ENCODE measurements at regions not wholly inside any gene's neighbourhood (a gene's known extent, or its start where the extent isn't known, plus 50 kb on each side); places are given as distances from the start of the nearest gene placed in this dataset.
A peak's percentile ranks its signal among the peaks of the same experiment; 100 is the strongest.
"Not testable (repeated sequence)": the region's sequence is repeated elsewhere in the genome, so short reads cannot be mapped to it uniquely, and the experiment has no call there.

- no peaks in the 10 kb centered on the region for H3K9me3 Mint-ChIP-seq
- ATAC-seq = no peak
Observed at GRCh38 chr14:55794655-55795595, 214.9 kb downstream of the KTN1 start.

GRCh38 chr14:55796513-55796912, 216.5 kb downstream of the KTN1 start:
- H3K9me3 Mint-ChIP-seq; H3K27ac Mint-ChIP-seq; DNase-seq (ENCODE audit: low spot score in 2 of 2); H3K36me3 Mint-ChIP-seq; ATAC-seq: not testable (repeated sequence)

More at GRCh38 chr14:55794655-55795595, 214.9 kb downstream of the KTN1 start:
- H3K36me3 Mint-ChIP-seq = no peaks in the 10 kb centered on the region
- no peak for DNase-seq (ENCODE audit: low spot score in 2 of 2)
- no peak overlapping the region for H3K27ac Mint-ChIP-seq

- DNase-seq (ENCODE audit: low spot score in 2 of 2) = no peak
- ATAC-seq = no peak
- H3K27ac Mint-ChIP-seq = no peak overlapping the region
- peaks cover 0 to 2% of the 10 kb centered on the region in 2 donors for H3K9me3 Mint-ChIP-seq
- peaks cover 0 to 14% of the 10 kb centered on the region in 2 donors for H3K36me3 Mint-ChIP-seq
Observed at GRCh38 chr14:55798406-55798805, 218.4 kb downstream of the KTN1 start.

- Mint-ChIP-seq H3K27ac (no peak overlapping the region), H3K9me3 (peaks cover 3% of the 10 kb centered on the region in 2 donors), H3K36me3 (peaks cover 0 to 20% of the 10 kb centered on the region in 2 donors)
- no peak for ATAC-seq
- DNase-seq (ENCODE audit: low spot score in 2 of 2) = no peak
Observed at GRCh38 chr14:55799508-55800095, 219.6 kb downstream of the KTN1 start.

- Mint-ChIP-seq H3K9me3 (peaks cover 3 to 5% of the 10 kb centered on the region in 2 donors), H3K27ac (no peak overlapping the region), H3K36me3 (peaks cover 0 to 20% of the 10 kb centered on the region in 2 donors)
- ATAC-seq = no peak
- no peak for DNase-seq (ENCODE audit: low spot score in 2 of 2)
Observed at GRCh38 chr14:55800156-55800785, 220.3 kb downstream of the KTN1 start.

- ATAC-seq = no peak
- H3K27ac Mint-ChIP-seq = no peak overlapping the region
- no peak for DNase-seq (ENCODE audit: low spot score in 2 of 2)
- H3K36me3 Mint-ChIP-seq = peaks cover 0 to 20% of the 10 kb centered on the region in 2 donors
- peaks cover 3 to 5% of the 10 kb centered on the region in 2 donors for H3K9me3 Mint-ChIP-seq
Observed at GRCh38 chr14:55801121-55801520, 221.1 kb downstream of the KTN1 start.

- H3K27ac Mint-ChIP-seq = peak overlapping the region in 1 of 2 donors; percentile 52
- ATAC-seq = peak; percentile 51 to 84
- peak in 1 of 2 donors; percentile 10 for DNase-seq (ENCODE audit: low spot score in 2 of 2)
Observed at GRCh38 chr14:55802986-55803872, 223.2 kb downstream of the KTN1 start.

GRCh38 chr14:55803873-55804553, 224.0 kb downstream of the KTN1 start:
- peaks cover 6 to 14% of the 10 kb centered on the region in 2 donors for H3K9me3 Mint-ChIP-seq
- DNase-seq (ENCODE audit: low spot score in 2 of 2) (no peak), ATAC-seq (no peak)
- peak overlapping the region in 1 of 2 donors; percentile 95 for H3K27ac Mint-ChIP-seq
- H3K36me3 Mint-ChIP-seq = peaks cover 5 to 40% of the 10 kb centered on the region in 2 donors

More at GRCh38 chr14:55802986-55803872, 223.2 kb downstream of the KTN1 start:
- H3K36me3 Mint-ChIP-seq = peaks cover 5 to 39% of the 10 kb centered on the region in 2 donors
- peaks cover 6 to 14% of the 10 kb centered on the region in 2 donors for H3K9me3 Mint-ChIP-seq

- no peak for DNase-seq (ENCODE audit: low spot score in 2 of 2)
- Mint-ChIP-seq H3K9me3 (peaks cover 6 to 14% of the 10 kb centered on the region in 2 donors), H3K27ac (no peak overlapping the region), H3K36me3 (peaks cover 5 to 45% of the 10 kb centered on the region in 2 donors)
- ATAC-seq = no peak
Observed at GRCh38 chr14:55805250-55805649, 225.2 kb downstream of the KTN1 start.

GRCh38 chr14:55807053-55807880, 227.3 kb downstream of the KTN1 start:
- Mint-ChIP-seq H3K9me3 (peaks cover 10 to 26% of the 10 kb centered on the region in 2 donors), H3K27ac (peak overlapping the region; percentile 75 to 95), H3K36me3 (peaks cover 14 to 59% of the 10 kb centered on the region in 2 donors)
- DNase-seq (ENCODE audit: low spot score in 2 of 2) = peak; percentile 57 to 65
- ATAC-seq = peak; percentile 70 to 85

GRCh38 chr14:55807881-55808379, 227.9 kb downstream of the KTN1 start:
- Mint-ChIP-seq H3K9me3 (peaks cover 10 to 32% of the 10 kb centered on the region in 2 donors), H3K36me3 (peaks cover 14 to 63% of the 10 kb centered on the region in 2 donors), H3K27ac (peak overlapping the region; percentile 75 to 95)
- ATAC-seq (no peak), DNase-seq (ENCODE audit: low spot score in 2 of 2) (no peak)

GRCh38 chr14:55813630-55814029, 233.6 kb downstream of the KTN1 start:
- no peak for DNase-seq (ENCODE audit: low spot score in 2 of 2)
- ATAC-seq = peak in 1 of 2 donors; percentile 36
- H3K9me3 Mint-ChIP-seq = peaks cover 3 to 38% of the 10 kb centered on the region in 2 donors
- peaks cover 9 to 49% of the 10 kb centered on the region in 2 donors for H3K36me3 Mint-ChIP-seq
- H3K27ac Mint-ChIP-seq = no peak overlapping the region

- ATAC-seq (no peak), DNase-seq (ENCODE audit: low spot score in 2 of 2) (no peak)
- Mint-ChIP-seq H3K9me3 (peaks cover 3 to 38% of the 10 kb centered on the region in 2 donors), H3K36me3 (peaks cover 9 to 49% of the 10 kb centered on the region in 2 donors), H3K27ac (no peak overlapping the region)
Observed at GRCh38 chr14:55814064-55814463, 234.1 kb downstream of the KTN1 start.

- DNase-seq (ENCODE audit: low spot score in 2 of 2) (no peak), ATAC-seq (no peak)
- Mint-ChIP-seq H3K27ac (no peak overlapping the region), H3K9me3 (peaks cover 3 to 38% of the 10 kb centered on the region in 2 donors), H3K36me3 (peaks cover 9 to 47% of the 10 kb centered on the region in 2 donors)
Observed at GRCh38 chr14:55814873-55815272, 234.9 kb downstream of the KTN1 start.

Measured in activated naive CD4-positive, alpha-beta T cell treated with anti-CD3 and anti-CD28 coated beads, Interleukin-2, amount 50 U/mL, for 72 hours (primary cell).